ENCODE measurements at regions not wholly inside any gene's neighbourhood (a gene's known extent, or its start where the extent isn't known, plus 50 kb on each side); places are given as distances from the start of the nearest gene placed in this dataset.

GRCh38 chr2:46850742-46851141 lies 64.9 kb downstream of the MCFD2 start:
- DNase-seq (ENCODE audit: low spot score) (peak; percentile 84), FAIRE-seq (peak; percentile 37)

DNA sequence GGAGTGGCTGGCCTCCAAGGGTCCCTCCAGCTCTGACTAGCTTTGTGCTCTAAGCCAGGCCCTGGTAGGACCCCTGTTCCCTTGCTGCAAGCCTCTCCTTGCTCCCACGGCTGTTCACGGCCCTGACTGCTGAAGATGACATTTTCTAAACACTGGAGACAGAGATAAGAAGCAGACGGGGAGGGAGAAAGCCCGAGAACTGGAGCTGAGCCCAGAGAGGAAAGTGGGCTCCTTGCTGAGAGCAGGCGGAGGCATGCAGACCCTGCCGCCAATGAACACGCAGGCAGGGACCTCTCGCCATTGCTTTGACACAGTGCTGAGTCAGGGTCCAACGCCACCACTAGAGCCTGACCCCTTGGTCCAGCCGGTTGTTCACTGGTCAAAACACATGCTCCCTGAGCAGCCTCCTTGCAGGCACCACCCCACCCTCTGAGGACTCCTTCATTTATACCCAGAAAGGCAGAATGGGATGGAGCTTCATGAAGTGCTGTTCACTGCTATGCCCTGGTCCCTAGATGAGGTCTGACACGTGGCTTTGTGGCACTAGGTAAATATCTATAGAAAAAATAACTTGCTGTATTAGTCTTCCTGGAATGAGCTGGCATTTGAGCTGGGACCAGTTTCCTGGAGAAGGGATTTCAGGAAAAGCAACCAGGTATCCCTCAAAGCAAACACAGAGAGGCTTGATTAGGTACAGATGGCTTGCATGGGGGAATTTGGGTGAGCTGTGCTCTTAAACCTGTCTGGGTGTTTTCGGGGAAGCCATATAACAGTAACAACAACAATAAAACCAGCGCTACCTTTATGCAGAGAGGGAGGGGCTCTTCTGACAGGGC lies 65.7 kb downstream of the MCFD2 start:
- no peak for DNase-seq (ENCODE audit: low spot score)
- FAIRE-seq = no peak

GRCh38 chr2:46849046-46849715 lies 66.4 kb downstream of the MCFD2 start:
- peak; percentile 57 for DNase-seq (ENCODE audit: low spot score)
- no peak for FAIRE-seq

GRCh38 chr2:46848447-46848846 lies 67.2 kb downstream of the MCFD2 start:
- DNase-seq (ENCODE audit: low spot score) = no peak
- FAIRE-seq = no peak

DNA sequence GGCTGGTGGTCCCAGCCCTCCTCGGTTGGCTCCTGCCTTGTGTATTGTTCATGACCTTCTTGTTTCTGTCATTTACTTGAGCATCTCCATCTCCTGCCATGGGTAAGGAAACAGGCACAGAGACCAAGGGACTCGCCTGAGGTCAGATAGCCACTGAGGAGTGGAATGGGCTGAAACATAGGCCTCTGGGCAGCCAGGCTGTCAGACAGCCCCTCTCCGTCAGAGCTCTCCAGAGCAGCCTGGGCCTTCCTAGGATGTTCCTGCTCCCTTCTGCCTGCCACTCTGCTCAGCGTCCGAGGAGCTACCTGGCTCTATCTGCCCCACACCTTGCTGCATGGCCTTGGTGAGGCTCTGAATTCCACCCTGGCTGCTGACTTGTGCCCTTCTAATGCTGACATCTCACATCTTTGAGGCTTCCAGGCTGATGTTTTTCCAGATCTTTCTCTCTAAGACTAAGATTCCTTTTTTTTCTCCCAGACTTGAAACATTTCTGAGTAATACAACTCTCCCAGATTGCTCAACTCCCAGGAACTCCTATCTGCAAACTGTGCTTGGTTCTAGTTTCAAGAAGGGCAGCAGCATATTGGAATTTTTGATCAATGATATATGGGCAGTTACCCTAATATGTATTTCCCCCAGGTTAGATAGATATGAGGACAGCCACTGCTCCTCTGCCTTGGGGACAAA lies 67.7 kb downstream of the MCFD2 start:
- DNase-seq (ENCODE audit: low spot score) (no peak), FAIRE-seq (peak; percentile 66)

DNA sequence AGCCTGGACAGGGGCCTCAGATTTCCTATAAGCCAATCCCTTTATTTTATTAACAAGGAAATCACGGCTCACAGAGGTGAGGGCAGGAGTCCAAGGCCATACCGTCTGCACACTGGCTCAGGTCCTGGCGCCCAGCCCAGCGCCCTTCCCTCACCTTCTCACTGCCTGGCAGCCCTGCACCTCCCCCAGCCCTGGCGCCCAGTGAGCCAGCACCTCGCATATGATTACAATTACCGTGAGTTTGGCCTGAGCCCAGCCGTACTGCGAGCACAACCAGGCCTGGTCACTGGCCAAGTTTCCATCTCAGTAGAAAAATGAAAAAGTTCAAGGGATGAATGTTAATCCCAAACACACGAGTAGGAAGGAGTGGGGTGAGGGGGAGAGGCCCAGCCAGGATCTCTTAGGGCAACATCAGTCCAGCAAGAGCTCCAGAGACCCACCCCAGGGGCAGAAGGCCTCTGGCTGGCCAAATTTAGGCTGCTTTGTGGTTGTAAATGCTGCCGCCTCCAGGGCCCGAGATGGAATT lies 68.4 kb downstream of the MCFD2 start:
- peak; percentile 95 for DNase-seq (ENCODE audit: low spot score)
- peak; percentile 89 for FAIRE-seq

- no peak for DNase-seq (ENCODE audit: low spot score)
- no peak for FAIRE-seq
Observed at GRCh38 chr2:46846536-46846935, 69.1 kb downstream of the MCFD2 start.

GRCh38 chr2:46845542-46846486 lies 69.8 kb downstream of the MCFD2 start:
- FAIRE-seq = no peak
- DNase-seq (ENCODE audit: low spot score) = no peak

GRCh38 chr2:46844443-46844842 lies 71.2 kb downstream of the MCFD2 start:
- no peak for DNase-seq (ENCODE audit: low spot score)
- no peak for FAIRE-seq

GRCh38 chr2:46844034-46844433 lies 71.6 kb downstream of the MCFD2 start:
- no peak for FAIRE-seq

GRCh38 chr2:46843316-46843715 lies 72.3 kb downstream of the MCFD2 start:
- FAIRE-seq = no peak

More at GRCh38 chr2:46844034-46844433, 71.6 kb downstream of the MCFD2 start:
- DNase-seq (ENCODE audit: low spot score) = no peak

GRCh38 chr2:46842876-46843275 lies 72.7 kb downstream of the MCFD2 start:
- DNase-seq (ENCODE audit: low spot score) = no peak
- no peak for FAIRE-seq

More at GRCh38 chr2:46843316-46843715, 72.3 kb downstream of the MCFD2 start:
- no peak for DNase-seq (ENCODE audit: low spot score)

- DNase-seq (ENCODE audit: low spot score) = no peak
- FAIRE-seq = no peak
Observed at GRCh38 chr2:46841621-46842020, 74.0 kb downstream of the MCFD2 start.

DNA sequence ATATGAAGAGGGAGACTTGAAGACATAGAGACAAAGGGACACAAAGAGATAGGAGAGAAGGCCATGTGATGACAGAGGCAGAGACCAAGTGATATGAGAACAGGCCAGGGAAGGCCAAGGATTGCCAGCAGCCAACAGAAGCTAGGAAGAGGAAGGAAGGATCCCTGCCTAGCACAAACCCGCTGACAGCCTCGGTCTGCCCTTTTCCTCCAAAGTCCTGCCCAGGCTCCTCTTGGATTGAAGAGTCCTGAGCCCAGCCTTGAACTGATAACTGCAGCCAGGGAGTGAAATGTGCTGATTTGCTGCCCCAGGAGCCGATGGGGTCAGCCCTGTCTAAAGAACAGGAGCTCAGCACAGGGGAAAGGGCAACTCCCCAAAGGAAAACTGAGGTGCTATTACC lies 76.6 kb downstream of the MCFD2 start:
- DNase-seq (ENCODE audit: low spot score) (no peak), FAIRE-seq (no peak)

GRCh38 chr2:46837704-46838103 lies 77.9 kb downstream of the MCFD2 start:
- no peak for FAIRE-seq
- no peak for DNase-seq (ENCODE audit: low spot score)

DNA sequence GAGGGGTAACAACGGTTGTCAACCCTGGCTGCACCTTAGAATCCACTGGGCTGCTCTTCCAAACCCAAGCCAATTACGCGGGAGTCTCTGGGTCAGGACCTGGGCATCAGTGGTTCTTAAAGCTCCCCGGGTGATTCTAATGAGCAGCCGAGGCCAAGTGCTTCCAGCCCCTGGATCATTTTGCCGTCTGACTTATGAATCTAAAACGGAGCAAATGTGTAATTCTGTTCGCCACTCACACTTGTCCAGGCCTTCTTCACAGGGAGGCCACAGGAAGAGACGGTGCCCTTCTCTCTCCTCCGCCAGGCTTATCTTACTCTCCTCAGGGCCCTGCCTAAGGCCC lies 78.5 kb downstream of the MCFD2 start:
- FAIRE-seq = no peak
- no peak for DNase-seq (ENCODE audit: low spot score)

GRCh38 chr2:46836295-46837111 lies 79.1 kb downstream of the MCFD2 start:
- DNase-seq (ENCODE audit: low spot score) = peak; percentile 76
- FAIRE-seq = no peak

DNA sequence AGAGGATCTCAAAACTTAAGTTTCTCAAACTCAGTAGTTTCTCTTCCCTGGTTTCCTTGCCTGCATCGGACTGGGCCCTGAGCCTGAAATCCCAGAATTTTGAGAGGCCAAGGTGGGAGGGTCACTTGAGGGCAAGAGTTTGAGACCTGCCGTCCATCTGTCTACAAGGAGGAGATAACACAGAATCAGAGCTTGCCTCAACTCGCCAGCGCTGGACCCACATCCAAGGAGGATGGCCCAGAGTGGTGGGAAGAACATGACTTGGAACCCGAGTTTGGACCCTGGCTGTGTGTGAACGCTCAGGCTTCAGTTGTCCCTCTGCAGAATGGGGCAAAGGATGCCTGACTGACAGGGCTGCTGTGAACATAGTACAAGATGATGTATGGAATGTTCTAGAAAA lies 80.1 kb downstream of the MCFD2 start:
- DNase-seq (ENCODE audit: low spot score) (no peak), FAIRE-seq (peak; percentile 27)

DNA sequence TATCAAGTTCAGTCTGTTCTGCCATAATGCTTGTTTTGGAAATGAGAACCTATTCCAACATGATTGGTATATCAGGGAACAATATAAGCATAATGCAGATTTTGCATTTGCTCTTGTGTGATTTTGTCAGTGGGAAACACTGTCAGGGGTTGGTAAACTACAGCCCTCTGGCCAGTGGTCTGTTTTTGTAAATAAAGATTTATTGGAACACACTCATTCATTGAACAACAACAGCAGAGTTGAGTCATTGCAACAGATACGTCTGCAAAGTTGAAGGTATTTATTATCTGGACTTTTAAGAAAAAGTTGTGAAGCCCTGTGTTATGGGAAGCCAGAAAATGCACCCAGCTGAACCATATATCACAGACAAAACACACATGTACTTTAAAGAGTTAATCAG lies 83.1 kb downstream of the MCFD2 start:
- no peak for DNase-seq (ENCODE audit: low spot score)
- FAIRE-seq = no peak

GRCh38 chr2:46831869-46832265 lies 83.7 kb downstream of the MCFD2 start:
- DNase-seq (ENCODE audit: low spot score) = no peak
- no peak for FAIRE-seq

Measured in urothelium cell line (cell line).